Neural cell (in vitro differentiated cells): ENCODE measurements at regions not wholly inside any gene's neighbourhood (a gene's known extent, or its start where the extent isn't known, plus 50 kb on each side); places are given as distances from the start of the nearest gene placed in this dataset.

Experiments
- CTCF ChIP-seq: fragments of 450-650 bp; IDR thresholded peaks from 2 replicates; pipeline ENCODE4 v1.5.1; 2014; ENCODE audit warnings: antibody characterized with exemption, mild to moderate bottlenecking, moderate library complexity; ENCODE audit not compliant: poor library complexity, severe bottlenecking
- EP300 ChIP-seq: fragments of 450-650 bp; conservative IDR thresholded peaks from 2 replicates; pipeline ENCODE4 v1.6.1; 2014; ENCODE audit warnings: antibody characterized with exemption, mild to moderate bottlenecking, moderate library complexity; ENCODE audit not compliant: poor library complexity, severe bottlenecking
- EZH2 ChIP-seq: fragments of 200-600, 300-800 bp; shearing (Covaris generic), sonication (generic); IDR thresholded peaks from 2 replicates; pipeline ENCODE4 v1.6.1; 2014; ENCODE audit warnings: antibody characterized with exemption, low read length, borderline replicate concordance, mild to moderate bottlenecking; ENCODE audit not compliant: insufficient read depth, poor library complexity, severe bottlenecking
- MXI1 ChIP-seq: fragments of 450-650 bp; conservative IDR thresholded peaks from 2 replicates; pipeline ENCODE4 v1.6.1; 2014; ENCODE audit warnings: antibody characterized with exemption, mild to moderate bottlenecking; ENCODE audit not compliant: poor library complexity, severe bottlenecking
- POLR2AphosphoS5 ChIP-seq: IDR thresholded peaks from 2 replicates; pipeline ENCODE4 v1.6.1; 2012
- TF ChIP-seq, protein P1 (sequence below): IDR thresholded peaks from 2 replicates; pipeline ENCODE4 v1.6.1; 2012; ENCODE audit warnings: borderline replicate concordance

DNA sequence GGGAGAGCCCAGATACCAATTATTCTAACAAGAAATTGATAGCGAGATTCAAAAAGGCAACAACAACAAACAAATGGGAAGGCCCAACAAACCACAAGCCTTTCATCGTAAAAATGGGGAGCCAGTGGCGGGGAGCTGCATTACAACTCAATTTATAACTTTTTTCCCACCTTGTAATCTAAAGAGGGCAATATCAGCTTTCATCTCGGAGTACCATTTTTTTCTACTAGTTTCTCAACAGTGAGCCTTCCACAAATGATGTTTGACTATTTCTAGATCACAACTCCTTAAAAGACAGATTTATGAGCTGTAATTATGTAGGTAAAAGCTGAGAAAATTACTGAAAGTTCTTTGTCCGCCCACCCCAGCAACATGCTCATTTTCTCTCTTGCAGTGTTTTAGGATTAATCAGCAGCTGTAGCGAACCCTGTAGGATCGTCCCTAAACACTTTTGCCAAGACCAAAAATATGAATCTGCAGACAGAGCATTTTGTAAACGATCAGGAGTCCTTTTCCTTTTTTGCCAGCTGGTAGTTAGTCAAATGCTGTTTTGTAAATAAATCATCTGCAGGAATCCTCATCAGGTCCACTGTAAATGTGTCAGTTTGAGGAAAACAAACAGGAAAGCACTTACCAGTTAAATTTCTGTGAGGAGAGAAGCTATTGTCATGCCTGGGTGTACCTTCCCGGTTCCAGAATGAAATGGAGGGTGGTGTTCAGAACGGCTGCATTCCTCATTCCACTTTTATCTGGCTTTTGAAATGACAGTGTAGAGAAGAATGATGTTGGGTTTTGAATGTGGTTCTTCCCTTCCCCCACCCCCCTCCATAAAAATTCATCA, 53.2 kb downstream of the EEF1B2 start:
- TF ChIP-seq, protein P1, sequence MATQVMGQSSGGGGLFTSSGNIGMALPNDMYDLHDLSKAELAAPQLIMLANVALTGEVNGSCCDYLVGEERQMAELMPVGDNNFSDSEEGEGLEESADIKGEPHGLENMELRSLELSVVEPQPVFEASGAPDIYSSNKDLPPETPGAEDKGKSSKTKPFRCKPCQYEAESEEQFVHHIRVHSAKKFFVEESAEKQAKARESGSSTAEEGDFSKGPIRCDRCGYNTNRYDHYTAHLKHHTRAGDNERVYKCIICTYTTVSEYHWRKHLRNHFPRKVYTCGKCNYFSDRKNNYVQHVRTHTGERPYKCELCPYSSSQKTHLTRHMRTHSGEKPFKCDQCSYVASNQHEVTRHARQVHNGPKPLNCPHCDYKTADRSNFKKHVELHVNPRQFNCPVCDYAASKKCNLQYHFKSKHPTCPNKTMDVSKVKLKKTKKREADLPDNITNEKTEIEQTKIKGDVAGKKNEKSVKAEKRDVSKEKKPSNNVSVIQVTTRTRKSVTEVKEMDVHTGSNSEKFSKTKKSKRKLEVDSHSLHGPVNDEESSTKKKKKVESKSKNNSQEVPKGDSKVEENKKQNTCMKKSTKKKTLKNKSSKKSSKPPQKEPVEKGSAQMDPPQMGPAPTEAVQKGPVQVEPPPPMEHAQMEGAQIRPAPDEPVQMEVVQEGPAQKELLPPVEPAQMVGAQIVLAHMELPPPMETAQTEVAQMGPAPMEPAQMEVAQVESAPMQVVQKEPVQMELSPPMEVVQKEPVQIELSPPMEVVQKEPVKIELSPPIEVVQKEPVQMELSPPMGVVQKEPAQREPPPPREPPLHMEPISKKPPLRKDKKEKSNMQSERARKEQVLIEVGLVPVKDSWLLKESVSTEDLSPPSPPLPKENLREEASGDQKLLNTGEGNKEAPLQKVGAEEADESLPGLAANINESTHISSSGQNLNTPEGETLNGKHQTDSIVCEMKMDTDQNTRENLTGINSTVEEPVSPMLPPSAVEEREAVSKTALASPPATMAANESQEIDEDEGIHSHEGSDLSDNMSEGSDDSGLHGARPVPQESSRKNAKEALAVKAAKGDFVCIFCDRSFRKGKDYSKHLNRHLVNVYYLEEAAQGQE: no peak
- TF ChIP-seq EZH2: no peak
- peak; percentile 10 for TF ChIP-seq CTCF
- no peak for TF ChIP-seq POLR2AphosphoS5
- TF ChIP-seq MXI1: no peak
- TF ChIP-seq EP300: no peak
